SK-N-MC (cell line): ENCODE measurements at regions not wholly inside any gene's neighbourhood (a gene's known extent, or its start where the extent isn't known, plus 50 kb on each side); places are given as distances from the start of the nearest gene placed in this dataset.

ENCODE experiments used
- DNase-seq: peaks from one replicate; pipeline ENCODE4 v3.0.0-alpha.2; 2011; ENCODE audit warnings: low read depth, low spot score
- H3K27ac ChIP-seq: fragments of 200-600 bp; sonication (generic); 2 replicates; pipeline ENCODE4 v1.5.1; 2016; ENCODE audit warnings: mixed run types
- H3K36me3 ChIP-seq: fragments of 200-600 bp; sonication (generic); 2 replicates; pipeline ENCODE4 v1.6.1; 2017; ENCODE audit warnings: antibody characterized with exemption, low read length, mixed read lengths; ENCODE audit not compliant: insufficient read depth
- H3K4me3 ChIP-seq: fragments of 200-600 bp; sonication (generic); 2 replicates; pipeline ENCODE4 v1.5.1; 2016
- H3K9ac ChIP-seq: fragments of 200-600 bp; sonication (generic); 2 replicates; pipeline ENCODE4 v1.8.0; 2017; ENCODE audit warnings: mixed run types, mixed read lengths; ENCODE audit not compliant: insufficient read length
- H3K9me3 ChIP-seq: fragments of 200-600 bp; sonication (generic); 2 replicates; pipeline ENCODE4 v1.6.1; 2017; ENCODE audit warnings: low read depth, mild to moderate bottlenecking, antibody characterized with exemption, low read length, moderate library complexity, mixed read lengths
- EZH2 ChIP-seq: fragments of 200-600 bp; sonication (generic); IDR thresholded peaks from one replicate; pipeline ENCODE4 v1.6.1; 2017; ENCODE audit warnings: antibody characterized with exemption
- FOXP2 ChIP-seq: optimal IDR thresholded peaks from 2 replicates; pipeline ENCODE3; 2011; ENCODE audit warnings: mild to moderate bottlenecking, moderate library complexity; ENCODE audit not compliant: insufficient read depth; ENCODE audit errors: extremely low read length, control extremely low read depth
- POLR2AphosphoS5 ChIP-seq: IDR thresholded peaks from 2 replicates; pipeline ENCODE4 v1.6.1; 2012; ENCODE audit warnings: mild to moderate bottlenecking, low read depth, low read length, borderline replicate concordance

DNA sequence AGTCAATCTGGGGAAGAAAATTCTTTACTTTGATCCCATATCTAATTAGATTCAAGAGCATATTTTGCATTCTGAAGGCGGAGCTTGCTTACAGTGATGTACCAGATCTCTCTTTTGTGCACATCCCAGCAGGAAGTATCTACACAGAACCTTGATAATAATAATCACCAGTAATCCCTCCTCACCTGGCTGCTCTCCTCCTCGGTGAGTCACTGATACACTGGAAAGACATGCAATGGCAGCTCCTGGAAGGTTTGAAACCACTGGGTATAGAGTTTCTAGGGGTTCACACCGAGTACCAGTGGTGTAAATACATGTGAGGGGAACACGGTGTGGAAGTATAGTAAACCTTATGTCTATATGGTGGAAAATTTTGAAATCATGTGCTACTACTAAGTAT, 205.5 kb upstream of the TARS1 start:
- Histone ChIP-seq H3K4me3 (no peak overlapping the region), H3K9me3 (no peaks in the 10 kb centered on the region), H3K36me3 (no peaks in the 10 kb centered on the region), H3K9ac (no peak overlapping the region), H3K27ac (no peak overlapping the region)
- DNase-seq: no peak
- TF ChIP-seq POLR2AphosphoS5: no peak

DNA sequence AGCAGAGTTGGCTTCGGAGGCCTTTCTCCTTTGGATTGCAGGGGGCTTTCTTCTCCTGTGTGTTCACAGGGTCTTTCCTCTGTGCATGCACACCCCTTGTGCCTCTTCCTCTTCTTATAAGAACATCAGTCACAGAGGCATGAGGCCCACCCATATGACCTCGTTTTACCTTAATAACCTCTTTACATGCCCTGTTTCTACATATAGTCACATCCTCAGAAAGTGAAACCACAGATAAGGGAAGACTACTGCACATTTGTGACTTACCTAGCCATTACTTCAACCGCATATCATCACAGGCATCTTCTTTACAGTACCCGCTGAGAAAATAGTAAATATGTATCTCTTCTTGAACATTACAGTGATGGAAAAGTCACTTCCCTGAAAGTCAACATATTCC, 204.9 kb upstream of the TARS1 start:
- Histone ChIP-seq H3K9me3 (no peaks in the 10 kb centered on the region), H3K4me3 (no peak overlapping the region), H3K36me3 (no peaks in the 10 kb centered on the region), H3K9ac (no peak overlapping the region), H3K27ac (no peak overlapping the region)
- TF ChIP-seq FOXP2 (no peak), POLR2AphosphoS5 (no peak), EZH2 (no peak)
- no peak for DNase-seq

DNA sequence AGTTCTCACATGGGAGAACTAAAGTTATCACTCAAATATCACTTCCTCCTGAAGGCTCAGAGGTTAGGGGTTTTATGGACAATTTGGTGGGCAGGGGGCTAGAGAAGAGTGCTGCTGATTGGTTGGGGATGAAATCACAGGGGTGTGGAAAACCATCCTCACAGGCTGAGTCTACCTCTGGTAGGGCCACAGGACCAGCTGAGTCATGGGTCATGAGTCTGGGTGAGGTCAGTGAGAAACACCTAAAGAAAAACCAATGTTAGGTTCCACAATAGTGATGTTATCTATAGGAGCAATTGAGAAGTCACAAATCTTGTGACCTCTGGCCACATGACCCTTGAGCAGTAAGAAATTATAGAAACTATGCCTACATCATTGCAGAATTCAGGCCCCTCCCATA, 203.3 kb upstream of the TARS1 start:
- DNase-seq: no peak
- H3K27ac ChIP-seq: no peak overlapping the region
- no peaks in the 10 kb centered on the region for H3K36me3 ChIP-seq
- H3K4me3 ChIP-seq: no peak overlapping the region
- no peaks in the 10 kb centered on the region for H3K9me3 ChIP-seq
- no peak for TF ChIP-seq FOXP2
- no peak for TF ChIP-seq EZH2
- no peak for TF ChIP-seq POLR2AphosphoS5
- H3K9ac ChIP-seq: no peak overlapping the region

DNA sequence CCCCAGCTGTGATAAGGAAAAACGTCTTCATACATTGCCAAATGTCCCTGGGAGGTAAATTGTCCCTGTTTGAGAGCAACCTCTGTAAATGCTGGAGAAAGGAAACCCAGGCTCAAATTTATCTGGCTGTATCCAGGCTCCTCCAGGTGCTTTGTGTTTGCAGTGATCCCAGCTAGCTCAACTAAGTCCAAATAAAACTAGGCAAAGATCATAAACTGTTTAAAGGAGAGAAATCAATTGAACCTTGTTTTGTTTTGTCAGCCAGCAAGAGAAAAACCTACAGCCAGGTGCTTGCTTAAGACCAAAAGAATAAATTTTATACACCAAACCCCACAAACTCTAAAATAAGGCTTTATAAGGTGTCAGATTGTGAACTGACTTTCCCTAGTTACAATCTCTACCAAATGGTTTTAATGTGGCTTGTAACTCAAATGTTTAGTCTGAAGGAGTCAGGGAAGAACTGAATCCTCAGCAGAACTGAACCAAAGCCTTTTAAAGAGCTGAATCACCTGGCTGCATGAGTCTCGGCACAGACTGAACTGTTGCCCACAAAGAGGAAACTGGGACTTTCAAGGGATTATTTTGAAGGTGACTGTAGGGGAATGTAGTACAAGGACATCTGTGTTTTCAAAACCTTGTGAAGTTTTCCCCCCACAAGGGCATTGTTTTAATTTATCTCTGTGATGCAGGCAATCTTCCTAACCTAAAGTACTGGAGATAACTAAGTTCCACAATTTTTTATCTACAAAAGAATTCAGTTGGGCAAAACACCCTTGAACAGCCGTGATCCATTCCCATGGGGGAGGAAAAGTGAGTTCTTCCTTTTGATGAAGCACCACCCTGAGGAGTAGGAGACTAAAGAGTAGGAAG, 201.7 kb upstream of the TARS1 start:
- Histone ChIP-seq H3K27ac (no peak overlapping the region), H3K9me3 (no peaks in the 10 kb centered on the region), H3K4me3 (no peak overlapping the region), H3K36me3 (no peaks in the 10 kb centered on the region), H3K9ac (no peak overlapping the region)
- DNase-seq: no peak
- TF ChIP-seq EZH2 (no peak), FOXP2 (no peak), POLR2AphosphoS5 (no peak)

DNA sequence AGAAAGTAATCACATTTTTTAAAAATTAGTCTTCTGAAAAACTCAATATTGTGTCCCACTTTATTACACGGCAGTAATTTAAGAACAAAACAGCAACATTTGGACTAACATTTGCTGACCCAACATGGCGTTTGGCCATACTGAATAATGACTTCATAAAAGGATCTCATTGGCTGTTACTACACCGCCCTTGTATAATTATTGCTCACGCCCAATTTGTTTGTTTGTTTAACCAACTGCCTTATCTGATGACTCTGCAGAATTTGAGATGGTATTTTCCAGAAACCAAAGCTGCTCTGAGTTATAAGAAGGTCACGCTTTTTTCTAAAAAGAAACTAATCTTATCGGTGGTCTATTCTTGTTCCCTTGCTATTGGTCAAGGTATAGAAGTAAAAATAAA, 200.2 kb upstream of the TARS1 start:
- no peak for DNase-seq
- H3K9me3 ChIP-seq: no peaks in the 10 kb centered on the region
- no peak overlapping the region for H3K4me3 ChIP-seq
- no peak for TF ChIP-seq FOXP2
- no peak for TF ChIP-seq POLR2AphosphoS5
- TF ChIP-seq EZH2: no peak
- H3K9ac ChIP-seq: no peak overlapping the region
- H3K36me3 ChIP-seq: no peaks in the 10 kb centered on the region
- H3K27ac ChIP-seq: no peak overlapping the region

DNA sequence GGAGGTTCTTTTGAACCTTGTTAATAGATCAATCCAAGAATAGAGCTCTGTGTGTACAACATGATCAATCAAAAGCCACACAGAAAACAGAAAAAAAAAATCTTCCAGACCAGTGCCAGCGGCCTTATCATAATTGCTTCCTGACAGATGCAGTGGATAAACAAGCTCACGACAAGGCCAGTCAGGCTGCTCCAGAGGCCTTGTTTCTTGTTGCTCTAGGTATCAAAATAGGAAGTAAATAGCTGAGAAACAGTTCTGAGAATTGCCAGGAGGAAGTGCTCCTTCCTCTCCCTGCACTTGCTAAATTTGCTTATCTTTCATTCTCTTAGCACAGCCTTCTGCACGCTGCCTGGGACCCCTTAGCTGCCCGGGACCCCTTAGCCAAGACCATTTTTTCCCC, 199.0 kb upstream of the TARS1 start:
- DNase-seq: no peak
- no peaks in the 10 kb centered on the region for H3K36me3 ChIP-seq
- H3K4me3 ChIP-seq: no peak overlapping the region
- no peak for TF ChIP-seq EZH2
- no peak for TF ChIP-seq POLR2AphosphoS5
- no peak for TF ChIP-seq FOXP2
- no peak overlapping the region for H3K9ac ChIP-seq
- H3K9me3 ChIP-seq: no peaks in the 10 kb centered on the region
- no peak overlapping the region for H3K27ac ChIP-seq

DNA sequence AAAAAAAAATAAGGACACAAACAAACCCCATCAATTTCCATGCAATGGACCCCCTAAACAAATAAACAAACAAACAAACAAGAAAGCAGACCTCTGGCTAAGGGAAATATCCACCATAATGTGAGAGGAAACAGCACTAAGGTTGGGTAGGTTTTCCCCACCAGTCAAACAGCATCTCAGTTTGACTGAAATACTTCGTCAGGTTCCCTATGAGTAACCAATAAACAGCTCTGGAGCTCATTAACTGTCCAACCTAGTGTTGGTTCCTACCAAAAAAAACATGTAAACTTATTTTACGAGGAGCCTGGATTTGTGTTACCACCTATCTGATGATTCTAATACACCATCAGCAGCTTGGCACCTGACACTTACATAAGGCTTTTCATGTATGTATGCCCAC, 198.5 kb upstream of the TARS1 start:
- H3K9me3 ChIP-seq: no peaks in the 10 kb centered on the region
- no peak for DNase-seq
- H3K4me3 ChIP-seq: no peak overlapping the region
- H3K36me3 ChIP-seq: no peaks in the 10 kb centered on the region
- no peak overlapping the region for H3K9ac ChIP-seq
- TF ChIP-seq FOXP2: no peak
- TF ChIP-seq POLR2AphosphoS5: no peak
- TF ChIP-seq EZH2: no peak
- no peak overlapping the region for H3K27ac ChIP-seq

DNA sequence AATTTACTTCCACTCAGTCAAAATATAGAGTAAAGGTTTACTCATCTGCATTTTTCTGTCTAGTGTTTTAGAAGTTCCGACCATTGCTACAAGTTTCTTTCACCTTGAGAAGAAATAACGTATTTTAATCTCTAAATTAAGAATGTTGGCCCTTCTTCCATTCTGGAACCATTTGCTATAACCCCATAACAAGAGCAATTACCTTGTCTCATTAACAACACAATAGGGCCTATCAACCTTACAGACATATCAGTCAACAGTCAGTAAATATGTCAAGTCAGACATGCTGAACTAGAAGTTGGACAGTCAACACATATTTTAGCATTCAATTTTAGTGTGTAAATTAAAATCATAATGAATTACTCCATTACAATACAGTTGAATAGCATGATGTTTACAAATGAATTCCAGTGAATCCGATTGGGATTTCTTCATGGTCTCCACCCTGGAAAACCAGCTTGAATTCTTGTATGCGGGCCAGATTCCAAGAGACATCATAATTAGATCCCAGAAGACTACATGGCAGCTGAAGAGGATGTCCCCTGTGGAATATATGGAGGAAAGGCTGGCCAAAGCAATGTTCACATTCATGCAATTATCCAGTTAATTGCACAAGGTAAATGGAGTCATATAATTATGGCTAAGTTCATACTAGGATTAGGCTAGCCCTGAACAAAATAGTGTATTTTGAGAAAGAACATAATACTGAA, 196.2 kb upstream of the TARS1 start:
- H3K9ac ChIP-seq: no peak overlapping the region
- no peak overlapping the region for H3K4me3 ChIP-seq
- TF ChIP-seq EZH2: no peak
- no peak for TF ChIP-seq POLR2AphosphoS5
- no peak for TF ChIP-seq FOXP2
- H3K27ac ChIP-seq: no peak overlapping the region
- H3K9me3 ChIP-seq: no peaks in the 10 kb centered on the region
- no peaks in the 10 kb centered on the region for H3K36me3 ChIP-seq
- DNase-seq: no peak
